ENCODE measurements at regions not wholly inside any gene's neighbourhood (a gene's known extent, or its start where the extent isn't known, plus 50 kb on each side); places are given as distances from the start of the nearest gene placed in this dataset.
"Not testable (repeated sequence)": the region's sequence is repeated elsewhere in the genome, so short reads cannot be mapped to it uniquely, and the experiment has no call there.

DNA sequence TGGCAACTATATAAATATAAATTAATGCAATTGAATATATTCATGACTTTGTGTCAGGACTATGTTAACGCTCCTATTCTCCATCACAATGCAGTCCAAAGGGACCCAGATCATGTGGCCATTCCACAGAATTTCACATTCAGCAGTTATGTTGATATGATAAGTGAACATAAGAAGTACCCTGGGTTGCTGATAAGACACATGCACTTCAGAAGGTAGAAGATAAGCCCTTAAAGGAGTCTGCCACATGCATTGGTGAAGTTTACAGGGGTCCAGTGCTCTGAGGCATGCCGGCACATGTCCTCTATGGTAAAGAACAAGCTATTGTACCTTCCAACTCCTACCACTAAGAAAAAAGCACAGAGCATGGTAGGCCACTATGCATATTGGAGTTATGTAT lies 76.4 kb downstream of the PHAX start:
- ChIA-PET POLR2A (no interaction called here), CTCF (interaction anchor here (0.8 to 9.3 kb wide), 17 partner anchors 8 to 137 kb away, joined by 3 to 303 read pairs (median 7); partner anchors contain the start of genes LMNB1 and PHAX)
- no peak overlapping the region for H3K4me3 ChIP-seq (ENCODE audit: low read depth, low read length)
- TF ChIP-seq, protein P1, sequence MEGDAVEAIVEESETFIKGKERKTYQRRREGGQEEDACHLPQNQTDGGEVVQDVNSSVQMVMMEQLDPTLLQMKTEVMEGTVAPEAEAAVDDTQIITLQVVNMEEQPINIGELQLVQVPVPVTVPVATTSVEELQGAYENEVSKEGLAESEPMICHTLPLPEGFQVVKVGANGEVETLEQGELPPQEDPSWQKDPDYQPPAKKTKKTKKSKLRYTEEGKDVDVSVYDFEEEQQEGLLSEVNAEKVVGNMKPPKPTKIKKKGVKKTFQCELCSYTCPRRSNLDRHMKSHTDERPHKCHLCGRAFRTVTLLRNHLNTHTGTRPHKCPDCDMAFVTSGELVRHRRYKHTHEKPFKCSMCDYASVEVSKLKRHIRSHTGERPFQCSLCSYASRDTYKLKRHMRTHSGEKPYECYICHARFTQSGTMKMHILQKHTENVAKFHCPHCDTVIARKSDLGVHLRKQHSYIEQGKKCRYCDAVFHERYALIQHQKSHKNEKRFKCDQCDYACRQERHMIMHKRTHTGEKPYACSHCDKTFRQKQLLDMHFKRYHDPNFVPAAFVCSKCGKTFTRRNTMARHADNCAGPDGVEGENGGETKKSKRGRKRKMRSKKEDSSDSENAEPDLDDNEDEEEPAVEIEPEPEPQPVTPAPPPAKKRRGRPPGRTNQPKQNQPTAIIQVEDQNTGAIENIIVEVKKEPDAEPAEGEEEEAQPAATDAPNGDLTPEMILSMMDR (IDR thresholded peaks at IDR 0.05; ENCODE audit: insufficient read depth, low read length, missing control alignments): no peak
- no peak for DNase-seq (ENCODE audit: low read depth, low spot score)

DNA sequence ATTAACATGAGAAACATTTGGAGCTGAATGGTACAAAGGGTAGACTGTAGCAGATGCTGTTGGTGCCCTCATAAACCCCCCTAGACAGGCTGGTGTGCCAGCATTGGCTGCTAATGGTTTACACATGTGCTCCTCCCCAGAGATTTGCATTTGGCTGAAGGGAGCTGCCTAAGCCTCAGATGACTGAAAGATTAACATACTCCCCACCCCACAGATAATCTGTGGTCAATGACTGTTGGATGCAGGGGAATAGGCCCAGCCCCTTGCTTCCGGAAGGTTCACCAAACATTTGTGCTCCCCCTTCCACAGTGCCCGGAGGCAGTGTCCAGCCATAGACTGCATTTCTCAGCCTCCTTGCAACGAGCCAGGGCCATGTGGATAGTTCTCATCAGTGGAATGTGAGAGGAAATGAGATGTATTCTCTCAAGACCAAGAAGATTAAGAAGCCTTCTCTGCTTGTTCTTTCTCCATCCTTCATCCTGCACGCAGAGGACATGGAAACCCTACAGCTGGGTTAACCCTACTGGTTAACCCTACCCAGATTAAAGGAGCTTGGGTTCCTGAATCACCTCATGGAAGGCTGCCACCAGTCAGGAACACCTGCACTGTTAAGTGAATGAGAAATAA lies 79.6 kb downstream of the PHAX start:
- TF ChIP-seq, protein P1 (IDR thresholded peaks at IDR 0.05; ENCODE audit: insufficient read depth, low read length, missing control alignments): no peak
- peak; percentile 14 for DNase-seq (ENCODE audit: low read depth, low spot score)
- H3K4me3 ChIP-seq (ENCODE audit: low read depth, low read length): no peak overlapping the region
- ChIA-PET POLR2A (no interaction called here), CTCF (interaction anchor here (1.1 to 9.3 kb wide), 5 partner anchors 16 to 129 kb away, joined by 3 to 303 read pairs (median 47); partner anchors contain the start of gene LMNB1)

DNA sequence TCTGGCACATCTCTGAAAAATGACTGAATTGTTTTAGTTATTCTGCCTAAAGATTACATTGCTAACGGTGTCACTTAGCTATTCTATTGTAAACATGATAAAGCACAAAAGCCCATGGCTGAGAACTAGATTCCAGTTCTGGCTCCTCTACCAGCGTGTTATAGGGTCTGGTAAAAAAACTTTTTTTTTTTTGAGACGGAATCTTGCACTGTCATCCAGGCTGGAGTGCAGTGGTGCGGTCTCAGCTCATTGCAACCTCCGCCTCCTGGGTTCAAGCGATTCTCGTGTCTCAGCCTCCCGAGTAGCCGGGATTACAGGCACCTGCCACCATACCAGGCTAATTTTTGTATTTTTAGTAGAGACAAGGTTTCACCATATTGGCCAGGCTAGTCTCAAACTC lies 80.6 kb downstream of the PHAX start:
- H3K4me3 ChIP-seq (ENCODE audit: low read depth, low read length); POLR2A ChIA-PET; DNase-seq (ENCODE audit: low read depth, low spot score): not testable (repeated sequence)
- CTCF ChIA-PET: interaction anchor here (1.0 to 9.0 kb wide), 2 partner anchors 98 to 117 kb away, joined by 3 to 262 read pairs; no protein-coding TSS in a partner anchor

DNA sequence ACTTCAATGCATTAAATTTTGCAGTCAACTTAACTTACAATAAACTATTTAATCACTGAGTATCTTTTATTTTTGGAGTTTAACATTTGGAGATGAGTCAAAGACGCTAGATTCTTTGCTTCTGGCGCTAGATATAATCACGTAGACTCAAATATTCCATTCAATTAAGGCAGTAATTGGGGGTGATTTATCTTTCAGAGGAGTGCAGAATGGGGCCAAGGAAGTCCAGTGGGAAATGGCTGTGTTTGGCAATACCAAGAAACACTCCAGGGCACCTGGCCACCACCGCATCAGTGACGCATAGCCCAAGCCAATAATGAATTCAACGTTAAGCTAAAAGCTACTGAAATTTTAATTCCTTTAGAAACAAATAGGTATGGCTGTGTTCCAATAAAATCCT lies 81.2 kb downstream of the PHAX start:
- no peak for DNase-seq (ENCODE audit: low read depth, low spot score)
- no peak overlapping the region for H3K4me3 ChIP-seq (ENCODE audit: low read depth, low read length)
- TF ChIP-seq, protein P1 (IDR thresholded peaks at IDR 0.05; ENCODE audit: insufficient read depth, low read length, missing control alignments): no peak
- CTCF ChIA-PET: interaction anchor here (1.9 kb wide), 1 partner anchor 98 kb away, joined by 4 read pairs; no protein-coding TSS in a partner anchor
- POLR2A ChIA-PET: no interaction called here

DNA sequence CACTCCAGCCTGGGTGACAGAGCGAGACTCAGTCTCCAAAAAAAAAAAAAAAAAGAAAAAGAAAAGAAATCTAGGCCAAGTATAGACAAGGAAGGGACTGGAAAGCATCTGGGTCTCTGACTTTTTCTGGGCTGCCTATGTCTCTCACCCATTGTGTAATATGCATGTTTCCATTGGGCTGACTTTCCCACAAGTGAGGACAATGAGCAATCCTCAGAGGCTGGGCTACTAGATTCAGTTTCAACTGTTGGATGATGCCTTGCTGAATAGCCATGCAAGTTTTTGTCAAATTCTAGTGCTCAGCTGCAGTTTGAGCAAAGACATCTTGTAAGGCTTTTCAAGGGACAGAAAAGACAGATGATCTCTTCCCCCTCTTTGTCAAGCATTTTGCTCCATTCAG lies 82.1 kb downstream of the PHAX start:
- H3K4me3 ChIP-seq (ENCODE audit: low read depth, low read length): no peak overlapping the region
- no peak for DNase-seq (ENCODE audit: low read depth, low spot score)
- TF ChIP-seq, protein P1 (IDR thresholded peaks at IDR 0.05; ENCODE audit: insufficient read depth, low read length, missing control alignments): no peak
- ChIA-PET CTCF (interaction anchor here (1.9 to 2.2 kb wide), 2 partner anchors 8 to 97 kb away, joined by 4 to 10 read pairs; no protein-coding TSS in a partner anchor), POLR2A (no interaction called here)

DNA sequence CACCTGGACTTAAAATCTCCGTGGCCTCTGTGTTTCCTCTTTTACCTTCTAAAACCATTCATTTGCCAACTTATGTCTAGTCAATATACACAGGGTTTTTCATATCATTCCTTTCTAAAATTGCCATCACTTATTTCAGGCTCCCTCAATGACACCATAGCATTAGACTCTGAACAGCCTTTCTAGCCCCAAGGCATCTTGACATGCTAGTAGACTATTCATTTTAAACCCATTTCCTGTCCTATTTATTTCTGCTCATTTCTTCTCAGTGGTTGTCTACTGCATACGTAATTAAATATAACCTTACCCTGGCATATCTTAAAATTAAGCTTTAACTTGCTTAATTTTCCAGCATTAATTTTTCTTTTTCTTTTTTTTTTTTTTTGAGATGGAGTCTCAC lies 83.2 kb downstream of the PHAX start:
- TF ChIP-seq, protein P1 (IDR thresholded peaks at IDR 0.05; ENCODE audit: insufficient read depth, low read length, missing control alignments): no peak
- ChIA-PET CTCF (interaction anchor here (1.9 to 3.4 kb wide), 4 partner anchors 8 to 97 kb away, joined by 4 to 16 read pairs (median 9); no protein-coding TSS in a partner anchor), POLR2A (no interaction called here)
- no peak for DNase-seq (ENCODE audit: low read depth, low spot score)
- no peak overlapping the region for H3K4me3 ChIP-seq (ENCODE audit: low read depth, low read length)

DNA sequence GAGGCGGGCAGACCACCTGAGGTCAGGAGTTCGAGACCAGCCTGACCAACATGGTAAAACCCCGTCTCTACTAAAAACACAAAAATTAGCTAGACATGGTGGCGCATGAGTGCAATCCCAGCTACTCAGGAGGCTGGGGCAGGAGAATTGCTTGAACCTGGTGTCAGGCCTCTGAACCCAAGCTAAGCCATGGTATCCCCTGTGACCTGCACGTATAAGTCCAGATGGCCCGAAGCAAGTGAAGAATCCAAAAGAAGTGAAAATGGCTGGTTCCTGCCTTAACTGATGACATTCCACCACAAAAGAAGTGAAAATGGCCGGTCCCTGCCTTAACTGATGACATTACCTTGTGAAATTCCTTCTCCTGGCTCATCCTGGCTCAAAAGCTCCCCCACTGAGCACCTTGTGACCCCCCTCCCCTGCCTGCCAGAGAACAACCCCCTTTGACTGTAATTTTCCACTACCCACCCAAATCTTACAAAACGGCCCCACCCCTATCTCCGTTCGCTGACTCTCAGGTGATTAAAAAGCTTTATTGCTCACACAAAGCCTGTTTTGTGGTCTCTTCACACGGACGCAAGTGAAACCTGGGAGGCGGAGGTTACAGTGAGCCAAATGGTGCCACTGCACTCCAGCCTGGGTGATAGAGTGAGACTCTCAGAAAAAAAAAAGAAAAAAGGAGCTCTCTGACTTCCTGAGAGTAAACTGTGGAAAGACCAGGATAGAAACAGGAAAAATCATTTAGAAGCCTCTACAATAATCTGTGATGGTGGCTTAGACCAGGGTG lies 84.1 kb downstream of the PHAX start:
- DNase-seq (ENCODE audit: low read depth, low spot score); POLR2A ChIA-PET; H3K4me3 ChIP-seq (ENCODE audit: low read depth, low read length): not testable (repeated sequence)
- CTCF ChIA-PET: interaction anchor here (0.8 to 3.4 kb wide), 5 partner anchors 8 to 125 kb away, joined by 3 to 16 read pairs (median 8); no protein-coding TSS in a partner anchor

Measured in AG04449 (cell line).